ENCODE measurements at regions not wholly inside any gene's neighbourhood (a gene's known extent, or its start where the extent isn't known, plus 50 kb on each side); places are given as distances from the start of the nearest gene placed in this dataset.

- no peaks in the 10 kb centered on the region for H3K27me3 ChIP-seq
- H3K27ac ChIP-seq: no peak overlapping the region
- WGBS, 2 donors: 92 to 96% methylated on average over 5 of the region's 5 CpGs
- no peaks in the 10 kb centered on the region for H3K36me3 ChIP-seq (ENCODE audit: low read depth, missing control alignments)
- no peak for DNase-seq
- H3K9me3 ChIP-seq: no peaks in the 10 kb centered on the region
- H3K4me3 ChIP-seq: no peak overlapping the region
- H3K4me1 ChIP-seq: no peaks in the 10 kb centered on the region
- intact Hi-C loops (cut with DNase I; ENCODE audit: low total_unique reads): no loop called here
- TF ChIP-seq POLR2A (IDR thresholded peaks at IDR 0.05) (no peak), CTCF (IDR thresholded peaks at IDR 0.05) (no peak)
Observed at GRCh38 chr7:46834921-46835320, 747.0 kb downstream of the TNS3 start.

GRCh38 chr7:46833197-46833596 is 748.7 kb downstream of the TNS3 start:
- intact Hi-C loops (cut with DNase I; ENCODE audit: low total_unique reads): no loop called here
- WGBS, 2 donors: 93 to 98% methylated on average over 1 of the region's 1 CpG
- DNase-seq: no peak
- no peaks in the 10 kb centered on the region for H3K9me3 ChIP-seq
- no peaks in the 10 kb centered on the region for H3K4me1 ChIP-seq
- TF ChIP-seq CTCF (IDR thresholded peaks at IDR 0.05) (no peak), POLR2A (IDR thresholded peaks at IDR 0.05) (no peak)
- H3K27me3 ChIP-seq: no peaks in the 10 kb centered on the region
- H3K36me3 ChIP-seq (ENCODE audit: low read depth, missing control alignments): no peaks in the 10 kb centered on the region
- no peak overlapping the region for H3K4me3 ChIP-seq
- H3K27ac ChIP-seq: no peak overlapping the region

GRCh38 chr7:46832136-46832535 is 749.8 kb downstream of the TNS3 start:
- Histone ChIP-seq H3K9me3 (no peaks in the 10 kb centered on the region), H3K36me3 (ENCODE audit: low read depth, missing control alignments) (no peaks in the 10 kb centered on the region), H3K4me1 (no peaks in the 10 kb centered on the region), H3K27ac (no peak overlapping the region), H3K27me3 (no peaks in the 10 kb centered on the region), H3K4me3 (no peak overlapping the region)
- 82 to 89% methylated on average over 2 of the region's 2 CpGs for whole genome bisulfite sequencing, 2 donors
- TF ChIP-seq CTCF (IDR thresholded peaks at IDR 0.05): no peak
- TF ChIP-seq POLR2A (IDR thresholded peaks at IDR 0.05): no peak
- intact Hi-C loops (cut with DNase I; ENCODE audit: low total_unique reads): no loop called here
- DNase-seq: no peak

- Histone ChIP-seq H3K9me3 (no peaks in the 10 kb centered on the region), H3K36me3 (ENCODE audit: low read depth, missing control alignments) (no peaks in the 10 kb centered on the region), H3K27me3 (no peaks in the 10 kb centered on the region), H3K4me1 (no peaks in the 10 kb centered on the region), H3K4me3 (no peak overlapping the region), H3K27ac (no peak overlapping the region)
- WGBS, 2 donors: 91 to 96% methylated on average over 7 of the region's 7 CpGs
- no peak for DNase-seq
- intact Hi-C loops (cut with DNase I; ENCODE audit: low total_unique reads): no loop called here
- TF ChIP-seq POLR2A (IDR thresholded peaks at IDR 0.05): no peak
Observed at GRCh38 chr7:46819819-46820218, 762.1 kb downstream of the TNS3 start.

- Histone ChIP-seq H3K27ac (no peak overlapping the region), H3K36me3 (ENCODE audit: low read depth, missing control alignments) (no peaks in the 10 kb centered on the region), H3K4me3 (no peak overlapping the region), H3K4me1 (no peaks in the 10 kb centered on the region), H3K9me3 (no peaks in the 10 kb centered on the region), H3K27me3 (no peaks in the 10 kb centered on the region)
- intact Hi-C loops (cut with DNase I; ENCODE audit: low total_unique reads): no loop called here
- WGBS, 2 donors: 82 to 94% methylated on average over 4 of the region's 4 CpGs
- TF ChIP-seq POLR2A (IDR thresholded peaks at IDR 0.05) (no peak), CTCF (IDR thresholded peaks at IDR 0.05) (no peak)
- DNase-seq: no peak
Observed at GRCh38 chr7:46814516-46815250, 767.2 kb downstream of the TNS3 start.
